PC-3 (cell line): ENCODE measurements at regions not wholly inside any gene's neighbourhood (a gene's known extent, or its start where the extent isn't known, plus 50 kb on each side); places are given as distances from the start of the nearest gene placed in this dataset.
"Not testable (repeated sequence)": the region's sequence is repeated elsewhere in the genome, so short reads cannot be mapped to it uniquely, and the experiment has no call there.

Source experiments
- ATAC-seq: fragments of 200-7000 bp; cut with Tn5 transposase; 2 replicates; pipeline ENCODE4 v1.9.1; 2020; ENCODE audit warnings: mild to moderate bottlenecking, moderate library complexity
- BruUV-seq: library from RNA; stranded (reverse); fragments of 400-500 nt; replicated peaks from 2 replicates; lab custom pipeline; 2021; lab: Mats Ljungman, UMichigan
- CTCF ChIA-PET: fragments of 300-600 bp; sonication (Branson Sonifier 250); formaldehyde crosslinking; loops from one replicate; lab custom pipeline; 2022; ENCODE audit warnings: antibody characterized with exemption; lab: Charles Lee
- POLR2A ChIA-PET: fragments of 300-600 bp; sonication (Branson Sonifier 250); formaldehyde crosslinking; loops from one replicate; lab custom pipeline; 2022; ENCODE audit warnings: antibody characterized with exemption; ENCODE audit not compliant: unreplicated experiment; lab: Charles Lee
- DNase-seq: peaks from one replicate; pipeline ENCODE4 v3.0.0-alpha.2; 2015
- H2AFZ ChIP-seq: fragments of 300-600 bp; sonication (generic); 2 replicates; pipeline ENCODE4 v1.6.0; 2016; ENCODE audit warnings: antibody characterized with exemption, low read length
- H3F3A ChIP-seq: fragments of 300-600 bp; sonication (generic); one replicate; pipeline ENCODE4 v1.6.0; 2017; ENCODE audit warnings: antibody characterized with exemption, low read length, control low read depth, mild to moderate bottlenecking; ENCODE audit not compliant: unreplicated experiment
- H3K27ac ChIP-seq: fragments of 300-600 bp; sonication (generic); 2 replicates; pipeline ENCODE4 v1.5.1; 2016; ENCODE audit warnings: mild to moderate bottlenecking, low read length
- H3K27me3 ChIP-seq: fragments of 300-600 bp; sonication (generic); 2 replicates; pipeline ENCODE4 v1.6.1; 2016; ENCODE audit warnings: low read length, mixed read lengths
- H3K36me3 ChIP-seq: fragments of 300-600 bp; sonication (generic); 2 replicates; pipeline ENCODE4 v1.6.1; 2016; ENCODE audit warnings: low read depth, mixed run types, low read length, mixed read lengths
- H3K4me1 ChIP-seq: fragments of 300-600 bp; sonication (generic); 2 replicates; pipeline ENCODE4 v1.5.1; 2016; ENCODE audit warnings: low read length; ENCODE audit not compliant: insufficient read depth
- H3K4me2 ChIP-seq: fragments of 300-600 bp; sonication (generic); 2 replicates; pipeline ENCODE4 v1.6.0; 2016; ENCODE audit warnings: low read length
- H3K4me3 ChIP-seq: fragments of 300-600 bp; sonication (generic); 2 replicates; pipeline ENCODE4 v1.5.1; 2016; ENCODE audit warnings: mild to moderate bottlenecking, low read length, mixed read lengths
- H3K79me2 ChIP-seq: fragments of 300-600 bp; sonication (generic); 2 replicates; pipeline ENCODE4 v1.6.1; 2017; ENCODE audit warnings: low read length, mixed read lengths
- H3K9ac ChIP-seq: fragments of 300-600 bp; sonication (generic); 2 replicates; pipeline ENCODE4 v1.6.0; 2016; ENCODE audit warnings: mild to moderate bottlenecking, low read length
- H3K9me2 ChIP-seq: fragments of 300-600 bp; sonication (generic); replicated peaks from 2 replicates; pipeline ENCODE4 v1.6.1; 2016; ENCODE audit warnings: mixed run types, low read length, mixed read lengths
- H3K9me3 ChIP-seq: fragments of 300-600 bp; sonication (generic); 2 replicates; pipeline ENCODE4 v1.6.1; 2016; ENCODE audit warnings: low read length, mixed read lengths
- H4K20me1 ChIP-seq: fragments of 300-600 bp; sonication (generic); 2 replicates; pipeline ENCODE4 v1.6.1; 2016; ENCODE audit warnings: low read length, mixed read lengths
- CTCF ChIP-seq: fragments of 300-600 bp; sonication (generic); conservative IDR thresholded peaks from 2 replicates; pipeline ENCODE4 v1.5.1; 2017; ENCODE audit warnings: antibody characterized with exemption, low read depth, mild to moderate bottlenecking, low read length
- EZH2 ChIP-seq: fragments of 300-600 bp; sonication (generic); IDR thresholded peaks from one replicate; pipeline ENCODE4 v1.6.1; 2017; ENCODE audit warnings: antibody characterized with exemption, mild to moderate bottlenecking, low read length; ENCODE audit not compliant: unreplicated experiment
- EZH2phosphoT487 ChIP-seq: fragments of 300-600 bp; sonication (generic); IDR thresholded peaks from 2 replicates; pipeline ENCODE4 v1.6.1; 2018; ENCODE audit warnings: mild to moderate bottlenecking, antibody characterized with exemption, low read length, borderline replicate concordance
- intact Hi-C: fragments of 100-400 bp; cut with micrococcal nuclease; formaldehyde crosslinking; loops from 2 replicates; pipeline ENCODE4 v1.9.0; 2023

- Histone ChIP-seq H3K4me2 (no peak overlapping the region), H3K27me3 (no peaks in the 10 kb centered on the region), H3K36me3 (peaks cover 5% of the 10 kb centered on the region; the same call in 1 of the 2 replicates), H3K9me2 (no peaks in the 10 kb centered on the region), H3K9me3 (no peaks in the 10 kb centered on the region), H3K9ac (no peak overlapping the region), H3K4me3 (no peak overlapping the region), H2AFZ (no peak overlapping the region), H3K4me1 (peaks cover 22% of the 10 kb centered on the region), H3K27ac (no peak overlapping the region), H4K20me1 (no peaks in the 10 kb centered on the region), H3F3A (peaks cover 5% of the 10 kb centered on the region), H3K79me2 (no peaks in the 10 kb centered on the region)
- ATAC-seq (no peak), DNase-seq (no peak)
- ChIA-PET POLR2A (no interaction called here), CTCF (no interaction called here)
- TF ChIP-seq EZH2phosphoT487 = no peak
- no TSS peak for BruUV-seq
- intact Hi-C loops = loop anchor here (5.0 kb wide), 1 partner anchor 74 kb away; no protein-coding TSS in a partner anchor
These were observed 171.1 kb upstream of the TTC14 start for GRCh38 chr3:180430896-180431295.

- intact Hi-C loops = loop anchor here (1.0 to 5.0 kb wide), 3 partner anchors 12 to 76 kb away; no protein-coding TSS in a partner anchor
- peak overlapping the region; percentile 56 for H3K4me2 ChIP-seq
- H4K20me1 ChIP-seq = no peaks in the 10 kb centered on the region
- H3K9me3 ChIP-seq = no peaks in the 10 kb centered on the region
- H3K27ac ChIP-seq = peak overlapping the region; percentile 88
- H3K79me2 ChIP-seq = no peaks in the 10 kb centered on the region
- ChIA-PET CTCF (no interaction called here), POLR2A (no interaction called here)
- H3K9me2 ChIP-seq = no peaks in the 10 kb centered on the region
- H2AFZ ChIP-seq = peak overlapping the region; percentile 54
- peaks cover 5% of the 10 kb centered on the region; the same call in 1 of the 2 replicates for H3K36me3 ChIP-seq
- H3K9ac ChIP-seq = peak overlapping the region; percentile 47
- H3F3A ChIP-seq = peaks cover 5% of the 10 kb centered on the region
- peaks cover 22% of the 10 kb centered on the region for H3K4me1 ChIP-seq
- DNase-seq (peak; percentile 94), ATAC-seq (peak; percentile 97)
- no peak overlapping the region for H3K4me3 ChIP-seq
- no peaks in the 10 kb centered on the region for H3K27me3 ChIP-seq
- no peak for TF ChIP-seq EZH2phosphoT487
- no TSS peak for BruUV-seq
These were observed 168.8 kb upstream of the TTC14 start for GRCh38 chr3:180433152-180433551.

- Histone ChIP-seq H4K20me1 (no peaks in the 10 kb centered on the region), H3F3A (no peaks in the 10 kb centered on the region), H3K4me3 (no peak overlapping the region), H3K79me2 (no peaks in the 10 kb centered on the region), H3K9me3 (no peaks in the 10 kb centered on the region), H3K27me3 (no peaks in the 10 kb centered on the region), H3K9ac (no peak overlapping the region), H2AFZ (no peak overlapping the region), H3K27ac (no peak overlapping the region), H3K4me2 (no peak overlapping the region), H3K4me1 (peaks cover 7% of the 10 kb centered on the region), H3K36me3 (no peaks in the 10 kb centered on the region), H3K9me2 (no peaks in the 10 kb centered on the region; the same call in 1 of the 2 replicates)
- intact Hi-C loops = no loop called here
- ChIA-PET CTCF (no interaction called here), POLR2A (no interaction called here)
- no TSS peak for BruUV-seq
- peak; percentile 59; the same call in 1 of the 2 replicates for ATAC-seq
- TF ChIP-seq EZH2phosphoT487 (no peak), EZH2 (no peak), CTCF (no peak)
- peak; percentile 58 for DNase-seq
These were observed 154.8 kb upstream of the TTC14 start for GRCh38 chr3:180447136-180447535.

- intact Hi-C loops, H3F3A ChIP-seq, H4K20me1 ChIP-seq, H2AFZ ChIP-seq, H3K9me2 ChIP-seq, DNase-seq, ATAC-seq, H3K4me1 ChIP-seq, H3K9me3 ChIP-seq, H3K79me2 ChIP-seq, BruUV-seq, CTCF ChIA-PET, H3K9ac ChIP-seq, POLR2A ChIA-PET, H3K27ac ChIP-seq, H3K4me2 ChIP-seq, H3K36me3 ChIP-seq, H3K4me3 ChIP-seq, H3K27me3 ChIP-seq: not testable (repeated sequence)
These were observed 153.6 kb upstream of the TTC14 start for GRCh38 chr3:180448407-180448806.
